ENCODE measurements at regions not wholly inside any gene's neighbourhood (a gene's known extent, or its start where the extent isn't known, plus 50 kb on each side); places are given as distances from the start of the nearest gene placed in this dataset.

DNA sequence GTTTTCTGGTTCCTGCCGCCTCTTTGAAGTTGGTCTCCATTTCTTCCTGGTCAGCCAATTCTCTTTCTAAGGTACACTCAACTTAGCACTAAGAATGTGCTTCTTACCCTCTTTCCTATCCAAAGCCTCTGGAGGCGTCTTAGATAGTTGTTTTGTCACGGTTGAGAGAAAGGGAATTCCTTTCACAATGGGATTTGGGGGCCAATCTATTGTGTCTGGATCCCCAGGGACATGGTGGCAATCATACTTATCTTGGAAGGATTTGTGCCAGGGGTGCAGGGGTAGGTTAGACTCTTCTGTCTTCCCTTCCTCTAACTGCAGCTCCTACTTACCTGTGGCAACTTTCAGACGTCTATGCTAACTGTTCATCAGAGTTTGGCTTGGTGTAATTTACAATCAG is 287.1 kb downstream of the SOX2 start:
- ATAC-seq (ENCODE audit: insufficient number of reproducible peaks, low FRiP score, low read depth) (no peak), DNase-seq (ENCODE audit: low spot score) (no peak)
- Histone ChIP-seq H3K9me3 (no peaks in the 10 kb centered on the region), H3K27ac (no peak overlapping the region), H3K4me1 (ENCODE audit: control insufficient read depth in 1 of 2, low read depth in 2 of 2) (no peaks in the 10 kb centered on the region), H3K4me3 (no peak overlapping the region), H3K27me3 (replicated peaks; ENCODE audit: insufficient read depth) (no peaks in the 10 kb centered on the region), H3K36me3 (no peaks in the 10 kb centered on the region)
- TF ChIP-seq, protein P1, sequence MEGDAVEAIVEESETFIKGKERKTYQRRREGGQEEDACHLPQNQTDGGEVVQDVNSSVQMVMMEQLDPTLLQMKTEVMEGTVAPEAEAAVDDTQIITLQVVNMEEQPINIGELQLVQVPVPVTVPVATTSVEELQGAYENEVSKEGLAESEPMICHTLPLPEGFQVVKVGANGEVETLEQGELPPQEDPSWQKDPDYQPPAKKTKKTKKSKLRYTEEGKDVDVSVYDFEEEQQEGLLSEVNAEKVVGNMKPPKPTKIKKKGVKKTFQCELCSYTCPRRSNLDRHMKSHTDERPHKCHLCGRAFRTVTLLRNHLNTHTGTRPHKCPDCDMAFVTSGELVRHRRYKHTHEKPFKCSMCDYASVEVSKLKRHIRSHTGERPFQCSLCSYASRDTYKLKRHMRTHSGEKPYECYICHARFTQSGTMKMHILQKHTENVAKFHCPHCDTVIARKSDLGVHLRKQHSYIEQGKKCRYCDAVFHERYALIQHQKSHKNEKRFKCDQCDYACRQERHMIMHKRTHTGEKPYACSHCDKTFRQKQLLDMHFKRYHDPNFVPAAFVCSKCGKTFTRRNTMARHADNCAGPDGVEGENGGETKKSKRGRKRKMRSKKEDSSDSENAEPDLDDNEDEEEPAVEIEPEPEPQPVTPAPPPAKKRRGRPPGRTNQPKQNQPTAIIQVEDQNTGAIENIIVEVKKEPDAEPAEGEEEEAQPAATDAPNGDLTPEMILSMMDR (IDR thresholded peaks at IDR 0.05) = no peak

DNA sequence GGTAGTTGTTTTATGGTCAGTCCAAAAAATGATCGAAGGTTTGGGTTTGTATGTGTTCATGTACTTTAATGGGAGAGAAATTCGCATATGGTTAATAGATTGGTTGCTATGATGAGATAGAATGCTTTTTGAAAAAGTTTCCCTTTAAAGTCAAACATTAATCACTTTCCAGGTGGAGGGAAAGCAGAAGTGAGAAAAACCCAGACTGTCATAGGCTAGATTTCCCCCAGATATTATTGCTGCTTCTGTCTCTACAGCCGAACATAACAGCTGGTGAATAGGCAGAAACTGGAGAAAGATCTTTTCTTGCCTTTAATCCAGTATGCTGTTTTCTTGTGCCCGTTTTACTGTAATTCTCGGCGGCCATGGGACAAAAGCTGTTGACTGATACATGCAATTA is 287.6 kb downstream of the SOX2 start:
- DNase-seq (ENCODE audit: low spot score) = no peak
- no peak for ATAC-seq (ENCODE audit: insufficient number of reproducible peaks, low FRiP score, low read depth)
- Histone ChIP-seq H3K4me1 (ENCODE audit: control insufficient read depth in 1 of 2, low read depth in 2 of 2) (no peaks in the 10 kb centered on the region), H3K4me3 (no peak overlapping the region), H3K9me3 (no peaks in the 10 kb centered on the region), H3K27ac (no peak overlapping the region), H3K27me3 (replicated peaks; ENCODE audit: insufficient read depth) (no peaks in the 10 kb centered on the region), H3K36me3 (no peaks in the 10 kb centered on the region)
- TF ChIP-seq, protein P1 (IDR thresholded peaks at IDR 0.05) = no peak

DNA sequence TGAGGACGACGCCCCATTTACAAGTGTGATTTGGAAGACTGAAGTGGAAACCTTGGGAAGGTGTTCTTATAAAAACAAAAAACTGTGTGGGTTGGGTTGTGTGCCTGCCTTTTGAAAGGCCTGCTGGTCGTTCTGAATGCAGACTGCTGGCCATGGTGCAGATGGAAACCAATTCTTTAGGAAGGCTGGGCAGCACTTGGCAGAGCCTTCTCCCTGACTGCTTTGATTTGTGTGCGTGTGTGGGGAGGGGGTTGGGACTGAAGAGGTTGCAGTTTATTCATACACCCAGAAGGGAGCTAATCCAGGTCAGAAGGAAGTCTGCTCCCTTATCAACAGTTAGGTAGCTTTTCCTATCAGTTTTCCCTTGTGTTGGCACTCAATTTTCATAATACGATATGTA is 288.7 kb downstream of the SOX2 start:
- H3K36me3 ChIP-seq = no peaks in the 10 kb centered on the region
- no peaks in the 10 kb centered on the region for H3K4me1 ChIP-seq (ENCODE audit: control insufficient read depth in 1 of 2, low read depth in 2 of 2)
- DNase-seq (ENCODE audit: low spot score) = no peak
- TF ChIP-seq, protein P1 (IDR thresholded peaks at IDR 0.05) = no peak
- H3K27me3 ChIP-seq (replicated peaks; ENCODE audit: insufficient read depth) = no peaks in the 10 kb centered on the region
- H3K27ac ChIP-seq = no peak overlapping the region
- ATAC-seq (ENCODE audit: insufficient number of reproducible peaks, low FRiP score, low read depth) = no peak
- no peaks in the 10 kb centered on the region for H3K9me3 ChIP-seq
- H3K4me3 ChIP-seq = no peak overlapping the region

DNA sequence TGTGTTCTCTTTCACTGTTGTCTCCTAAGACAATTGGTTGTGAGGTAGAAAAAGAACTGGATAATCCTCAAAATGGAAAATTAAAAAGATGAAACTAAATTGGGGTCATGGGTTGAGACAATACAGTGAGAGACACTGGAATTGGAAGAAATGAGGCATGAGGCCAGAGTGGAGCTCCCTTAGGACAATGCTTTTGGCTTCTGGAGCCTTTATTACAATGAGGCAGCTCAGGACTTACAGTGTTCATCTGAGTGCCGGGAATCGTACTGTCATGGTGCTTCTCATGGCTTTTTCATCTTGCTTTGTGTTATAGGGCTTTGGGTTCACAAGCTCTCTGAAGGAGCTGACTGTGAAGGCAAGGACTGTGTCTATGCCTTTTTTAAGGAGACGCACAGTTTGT is 293.5 kb downstream of the SOX2 start:
- no peaks in the 10 kb centered on the region for H3K27me3 ChIP-seq (replicated peaks; ENCODE audit: insufficient read depth)
- no peak overlapping the region for H3K4me3 ChIP-seq
- H3K27ac ChIP-seq = no peak overlapping the region
- TF ChIP-seq, protein P1 (IDR thresholded peaks at IDR 0.05) = no peak
- no peaks in the 10 kb centered on the region for H3K9me3 ChIP-seq
- H3K4me1 ChIP-seq (ENCODE audit: control insufficient read depth in 1 of 2, low read depth in 2 of 2) = no peaks in the 10 kb centered on the region
- ATAC-seq (ENCODE audit: insufficient number of reproducible peaks, low FRiP score, low read depth) (no peak), DNase-seq (ENCODE audit: low spot score) (no peak)
- H3K36me3 ChIP-seq = no peaks in the 10 kb centered on the region

DNA sequence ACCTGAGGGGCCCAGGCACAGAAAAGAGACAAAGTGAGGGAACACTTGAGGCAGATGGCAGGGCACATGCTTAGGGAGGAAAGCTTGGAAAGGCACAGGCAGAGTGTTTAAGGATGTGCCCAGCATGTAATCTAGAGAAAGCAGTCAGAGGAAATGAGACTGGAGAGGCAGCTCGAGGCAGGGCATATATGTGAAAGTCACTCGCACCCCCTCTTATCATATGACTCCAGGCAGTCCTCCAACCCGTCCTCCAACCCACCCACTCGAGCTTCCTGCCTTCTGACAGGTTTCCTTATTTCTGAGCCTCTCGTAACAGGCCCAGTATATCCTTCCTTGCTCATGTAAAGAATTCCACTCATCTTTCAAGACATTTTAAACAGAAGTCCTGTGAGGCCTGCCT is 294.0 kb downstream of the SOX2 start:
- TF ChIP-seq, protein P1 (IDR thresholded peaks at IDR 0.05) = no peak

More for the DNA sequence above, 294.0 kb downstream of the SOX2 start:
- no peak for DNase-seq (ENCODE audit: low spot score)
- no peaks in the 10 kb centered on the region for H3K4me1 ChIP-seq (ENCODE audit: control insufficient read depth in 1 of 2, low read depth in 2 of 2)
- H3K27ac ChIP-seq = no peak overlapping the region
- H3K4me3 ChIP-seq = no peak overlapping the region
- ATAC-seq (ENCODE audit: insufficient number of reproducible peaks, low FRiP score, low read depth) = no peak
- no peaks in the 10 kb centered on the region for H3K9me3 ChIP-seq
- H3K27me3 ChIP-seq (replicated peaks; ENCODE audit: insufficient read depth) = no peaks in the 10 kb centered on the region
- no peaks in the 10 kb centered on the region for H3K36me3 ChIP-seq
